ENCODE measurements at regions not wholly inside any gene's neighbourhood (a gene's known extent, or its start where the extent isn't known, plus 50 kb on each side); places are given as distances from the start of the nearest gene placed in this dataset.

GRCh38 chr10:85510682-85511081 is 855.9 kb downstream of the GRID1 start:
- H4K20me1 ChIP-seq (ENCODE audit: insufficient read depth, low read length): no peaks in the 10 kb centered on the region
- no peaks in the 10 kb centered on the region for H3K79me1 ChIP-seq (ENCODE audit: low read depth in 1 of 2, low read length in 2 of 2)
- no peaks in the 10 kb centered on the region for H3K27me3 ChIP-seq (ENCODE audit: control insufficient read depth, insufficient read depth, low read length)
- H3K23ac ChIP-seq (ENCODE audit: low read depth, low read length): no peak overlapping the region
- CTCF ChIA-PET: no interaction called here
- no peak overlapping the region for H2AK5ac ChIP-seq (ENCODE audit: low read depth, low read length)
- H2AFZ ChIP-seq (replicated peaks; ENCODE audit: low read length, poor library complexity): no peak overlapping the region
- BruUV-seq (replicated peaks): no TSS peak
- H3K9ac ChIP-seq (ENCODE audit: low read depth, low read length): no peak overlapping the region
- H2BK20ac ChIP-seq (ENCODE audit: low read depth, low read length): no peak overlapping the region
- no peaks in the 10 kb centered on the region for H3K36me3 ChIP-seq (ENCODE audit: control insufficient read depth, insufficient read depth, low read length)
- no peak overlapping the region for H3K56ac ChIP-seq (ENCODE audit: extremely low read depth, insufficient read depth, low read length)
- no peaks in the 10 kb centered on the region for H3K9me1 ChIP-seq (ENCODE audit: insufficient read depth, low read length)
- H3K9me3 ChIP-seq (ENCODE audit: control insufficient read depth, insufficient read depth, low read length): peaks cover 19% of the 10 kb centered on the region
- H2BK15ac ChIP-seq (ENCODE audit: low read depth, low read length): no peak overlapping the region
- H3K18ac ChIP-seq (ENCODE audit: low read depth, low read length): no peak overlapping the region
- H3K4me1 ChIP-seq (ENCODE audit: control insufficient read depth, insufficient read depth, low read length): no peaks in the 10 kb centered on the region
- no peak for TF ChIP-seq CHD1 (IDR thresholded peaks at IDR 0.05; ENCODE audit: low read depth, low read length)
- no peak for TF ChIP-seq MXI1 (IDR thresholded peaks at IDR 0.05; ENCODE audit: borderline replicate concordance, low read depth, low read length)
- TF ChIP-seq POLR2A (IDR thresholded peaks at IDR 0.05; ENCODE audit: low read depth, low read length): no peak
- H2BK120ac ChIP-seq (ENCODE audit: low read depth, low read length): no peak overlapping the region
- H3K4ac ChIP-seq (ENCODE audit: low read depth, low read length): no peak overlapping the region
- POLR2A ChIA-PET (ENCODE audit: unreplicated experiment): no interaction called here
- H3K27ac ChIP-seq (ENCODE audit: insufficient read depth, low read length): no peak overlapping the region
- no peak overlapping the region for H2BK5ac ChIP-seq (ENCODE audit: low read depth, low read length, poor library complexity, severe bottlenecking)
- H2AK9ac ChIP-seq (replicated peaks; ENCODE audit: low read depth, low read length, poor library complexity): no peak overlapping the region
- ATAC-seq (ENCODE audit: low read depth) (no peak), DNase-seq (no peak)
- H4K8ac ChIP-seq (ENCODE audit: low read depth in 2 of 2, low read length in 2 of 2): no peak overlapping the region
- H3K14ac ChIP-seq (replicated peaks; ENCODE audit: low read depth, low read length): no peak overlapping the region
- H4K91ac ChIP-seq (ENCODE audit: insufficient read depth, low read depth, low read length): no peak overlapping the region
- in situ Hi-C loops (cut with MboI; ENCODE audit: low sequenced_read_pairs): no loop called here
- WGBS, 2 experiments (ENCODE audit: extremely low coverage in 2 of 2, insufficient read length in 1 of 2): no CpG with 5 or more reads among the region's 5 CpGs
- no peak overlapping the region for H4K5ac ChIP-seq (ENCODE audit: low read depth, low read length)
- intact Hi-C loops (cut with micrococcal nuclease): no loop called here
- dilution Hi-C loops (cut with HindIII; ENCODE audit: low sequenced_read_pairs, unreplicated experiment): no loop called here
- no peak overlapping the region for H3K4me2 ChIP-seq (ENCODE audit: low read depth, low read length)
- no peak overlapping the region for H3K4me3 ChIP-seq (ENCODE audit: insufficient read depth, low read depth, low read length)
